ENCODE measurements at regions not wholly inside any gene's neighbourhood (a gene's known extent, or its start where the extent isn't known, plus 50 kb on each side); places are given as distances from the start of the nearest gene placed in this dataset.

- TF ChIP-seq CTCF (conservative IDR thresholded peaks at IDR 0.05; ENCODE audit: low read depth, low read length) (no peak), EZH2phosphoT487 (IDR thresholded peaks at IDR 0.05; ENCODE audit: borderline replicate concordance, low read length) (no peak)
These were observed 188.7 kb upstream of the ZEB2 start for GRCh38 chr2:144708626-144709025.

All from PC-3 (cell line).